ENCODE measurements at regions not wholly inside any gene's neighbourhood (a gene's known extent, or its start where the extent isn't known, plus 50 kb on each side); places are given as distances from the start of the nearest gene placed in this dataset.

DNA sequence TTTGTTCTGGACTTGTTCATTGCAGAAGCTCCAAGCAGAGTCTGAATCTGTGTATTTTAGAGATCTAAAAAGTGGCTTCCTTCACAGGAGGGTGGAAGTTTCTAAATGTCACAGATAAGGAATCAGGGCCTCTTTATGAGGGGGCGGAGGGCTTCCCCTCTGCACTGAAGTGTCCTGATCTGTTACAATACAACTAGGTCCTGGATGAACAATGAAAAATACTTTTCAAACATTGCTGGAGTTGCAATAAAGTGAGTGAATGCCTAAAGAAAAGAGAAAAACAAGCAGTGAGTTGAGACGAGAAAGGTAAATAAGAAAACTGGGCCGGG lies 179.3 kb upstream of the HDAC4 start:
- ChIA-PET CTCF (no interaction called here), POLR2A (no interaction called here)
- no peaks in the 10 kb centered on the region for H3K36me3 Mint-ChIP-seq (ENCODE audit: insufficient read depth, unreplicated experiment)
- H3K9me3 Mint-ChIP-seq (ENCODE audit: unreplicated experiment): no peaks in the 10 kb centered on the region
- intact Hi-C loops (cut with micrococcal nuclease): no loop called here
- H3K4me1 Mint-ChIP-seq (ENCODE audit: insufficient read depth, unreplicated experiment): no peaks in the 10 kb centered on the region
- TF ChIP-seq, protein P1, sequence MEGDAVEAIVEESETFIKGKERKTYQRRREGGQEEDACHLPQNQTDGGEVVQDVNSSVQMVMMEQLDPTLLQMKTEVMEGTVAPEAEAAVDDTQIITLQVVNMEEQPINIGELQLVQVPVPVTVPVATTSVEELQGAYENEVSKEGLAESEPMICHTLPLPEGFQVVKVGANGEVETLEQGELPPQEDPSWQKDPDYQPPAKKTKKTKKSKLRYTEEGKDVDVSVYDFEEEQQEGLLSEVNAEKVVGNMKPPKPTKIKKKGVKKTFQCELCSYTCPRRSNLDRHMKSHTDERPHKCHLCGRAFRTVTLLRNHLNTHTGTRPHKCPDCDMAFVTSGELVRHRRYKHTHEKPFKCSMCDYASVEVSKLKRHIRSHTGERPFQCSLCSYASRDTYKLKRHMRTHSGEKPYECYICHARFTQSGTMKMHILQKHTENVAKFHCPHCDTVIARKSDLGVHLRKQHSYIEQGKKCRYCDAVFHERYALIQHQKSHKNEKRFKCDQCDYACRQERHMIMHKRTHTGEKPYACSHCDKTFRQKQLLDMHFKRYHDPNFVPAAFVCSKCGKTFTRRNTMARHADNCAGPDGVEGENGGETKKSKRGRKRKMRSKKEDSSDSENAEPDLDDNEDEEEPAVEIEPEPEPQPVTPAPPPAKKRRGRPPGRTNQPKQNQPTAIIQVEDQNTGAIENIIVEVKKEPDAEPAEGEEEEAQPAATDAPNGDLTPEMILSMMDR (IDR thresholded peaks at IDR 0.05; ENCODE audit: unreplicated experiment): no peak
- DNase-seq (ENCODE audit: unreplicated experiment): no peak
- no peak overlapping the region for H3K4me3 Mint-ChIP-seq (ENCODE audit: unreplicated experiment)
- peaks cover 15% of the 10 kb centered on the region for H3K27me3 Mint-ChIP-seq (ENCODE audit: insufficient read depth, unreplicated experiment)
- no peak overlapping the region for H3K27ac Mint-ChIP-seq (ENCODE audit: low read depth, unreplicated experiment)
- BruUV-seq (replicated peaks): no TSS peak

DNA sequence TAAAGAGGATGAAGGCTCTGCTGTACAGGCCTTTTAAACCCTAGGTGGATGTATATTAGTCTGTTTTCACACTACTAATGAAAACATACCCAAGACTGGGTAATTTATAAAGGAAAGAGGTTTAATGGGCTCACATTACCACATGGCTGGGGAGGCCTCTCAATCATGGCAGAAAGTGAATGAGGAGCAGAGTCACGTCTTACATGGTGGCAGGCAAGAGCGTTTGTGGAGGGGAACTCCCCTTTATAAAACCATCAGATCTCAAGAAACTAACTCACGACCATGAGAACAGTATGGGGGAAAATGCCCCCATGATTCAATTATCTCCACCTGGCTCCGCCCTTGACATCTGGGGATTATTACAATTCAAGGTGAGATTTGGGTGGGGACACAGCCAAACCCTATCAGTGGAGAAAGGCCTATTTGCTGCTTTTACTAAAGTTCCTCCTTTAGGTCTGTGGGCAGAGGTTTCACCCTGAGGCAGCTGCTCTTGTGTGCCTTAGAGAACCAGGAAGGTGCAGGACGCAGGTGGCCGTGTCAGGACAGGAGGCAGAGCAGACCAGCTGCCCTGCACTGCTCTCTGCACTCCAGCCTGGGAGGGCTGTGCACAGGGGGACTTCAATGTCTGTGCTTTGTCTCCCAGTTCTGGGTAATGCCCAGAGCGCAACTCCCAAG lies 178.8 kb upstream of the HDAC4 start:
- no peaks in the 10 kb centered on the region for H3K4me1 Mint-ChIP-seq (ENCODE audit: insufficient read depth, unreplicated experiment)
- H3K27me3 Mint-ChIP-seq (ENCODE audit: insufficient read depth, unreplicated experiment): peaks cover 15% of the 10 kb centered on the region
- intact Hi-C loops (cut with micrococcal nuclease): no loop called here
- no TSS peak for BruUV-seq (replicated peaks)
- TF ChIP-seq, protein P1 (IDR thresholded peaks at IDR 0.05; ENCODE audit: unreplicated experiment): no peak
- DNase-seq (ENCODE audit: unreplicated experiment): no peak
- ChIA-PET POLR2A (no interaction called here), CTCF (no interaction called here)
- H3K36me3 Mint-ChIP-seq (ENCODE audit: insufficient read depth, unreplicated experiment): no peaks in the 10 kb centered on the region
- no peak overlapping the region for H3K4me3 Mint-ChIP-seq (ENCODE audit: unreplicated experiment)
- H3K9me3 Mint-ChIP-seq (ENCODE audit: unreplicated experiment): no peaks in the 10 kb centered on the region
- H3K27ac Mint-ChIP-seq (ENCODE audit: low read depth, unreplicated experiment): no peak overlapping the region

DNA sequence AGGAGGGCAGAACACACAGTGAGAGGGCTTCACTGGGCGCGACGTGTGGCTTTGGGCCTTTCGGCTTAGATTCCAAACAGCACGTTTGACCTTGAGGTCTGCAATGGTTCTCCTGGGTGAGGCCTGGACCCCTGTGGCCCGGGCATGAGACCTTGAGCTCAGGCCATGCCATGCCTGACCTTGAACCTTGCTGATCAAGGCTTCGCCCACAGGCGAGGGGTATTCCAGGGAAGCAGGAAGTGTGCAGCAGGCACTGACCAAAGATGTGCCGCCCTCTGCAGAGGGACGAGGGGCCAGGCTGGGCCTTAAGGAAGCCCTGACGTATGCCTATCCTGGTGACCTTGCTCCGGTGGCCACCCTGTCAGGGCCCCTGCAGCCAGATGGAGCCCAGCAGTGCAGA lies 178.3 kb upstream of the HDAC4 start:
- Mint-ChIP-seq H3K27ac (ENCODE audit: low read depth, unreplicated experiment) (no peak overlapping the region), H3K4me3 (ENCODE audit: unreplicated experiment) (no peak overlapping the region), H3K9me3 (ENCODE audit: unreplicated experiment) (no peaks in the 10 kb centered on the region), H3K36me3 (ENCODE audit: insufficient read depth, unreplicated experiment) (no peaks in the 10 kb centered on the region), H3K4me1 (ENCODE audit: insufficient read depth, unreplicated experiment) (no peaks in the 10 kb centered on the region), H3K27me3 (ENCODE audit: insufficient read depth, unreplicated experiment) (peaks cover 15% of the 10 kb centered on the region)
- POLR2A ChIA-PET: no interaction called here
- DNase-seq (ENCODE audit: unreplicated experiment): no peak
- TF ChIP-seq, protein P1 (IDR thresholded peaks at IDR 0.05; ENCODE audit: unreplicated experiment): no peak
- intact Hi-C loops (cut with micrococcal nuclease): no loop called here
- CTCF ChIA-PET: no interaction called here
- BruUV-seq (replicated peaks): no TSS peak

DNA sequence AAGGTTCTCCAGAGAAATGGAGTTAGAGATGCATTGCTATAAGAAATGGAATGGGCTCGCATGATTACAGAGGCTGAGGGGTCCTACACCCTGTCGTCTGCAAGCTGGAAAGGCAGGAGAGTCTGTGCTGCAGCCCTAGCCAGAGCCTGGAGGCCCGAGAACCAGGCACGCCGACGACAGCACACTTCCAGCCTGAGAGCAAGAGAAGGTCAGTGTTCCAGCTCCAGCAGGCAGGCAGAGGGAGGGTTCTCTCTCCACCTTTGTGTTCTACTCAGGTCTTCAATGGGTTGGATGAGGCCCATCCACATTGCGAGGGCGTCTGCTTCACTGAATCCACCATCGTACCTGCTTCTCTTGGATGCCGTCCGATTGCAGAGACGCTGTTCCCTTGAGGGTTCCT lies 177.6 kb upstream of the HDAC4 start:
- no TSS peak for BruUV-seq (replicated peaks)
- Mint-ChIP-seq H3K4me1 (ENCODE audit: insufficient read depth, unreplicated experiment) (no peaks in the 10 kb centered on the region), H3K9me3 (ENCODE audit: unreplicated experiment) (no peaks in the 10 kb centered on the region), H3K4me3 (ENCODE audit: unreplicated experiment) (no peak overlapping the region), H3K27me3 (ENCODE audit: insufficient read depth, unreplicated experiment) (peaks cover 16% of the 10 kb centered on the region), H3K36me3 (ENCODE audit: insufficient read depth, unreplicated experiment) (no peaks in the 10 kb centered on the region), H3K27ac (ENCODE audit: low read depth, unreplicated experiment) (no peak overlapping the region)
- ChIA-PET POLR2A (no interaction called here), CTCF (no interaction called here)
- no peak for DNase-seq (ENCODE audit: unreplicated experiment)
- TF ChIP-seq, protein P1 (IDR thresholded peaks at IDR 0.05; ENCODE audit: unreplicated experiment): no peak
- intact Hi-C loops (cut with micrococcal nuclease): no loop called here

All from MCF 10A (cell line).